ENCODE measurements at regions not wholly inside any gene's neighbourhood (a gene's known extent, or its start where the extent isn't known, plus 50 kb on each side); places are given as distances from the start of the nearest gene placed in this dataset.
A peak's percentile ranks its signal among the peaks of the same experiment; 100 is the strongest.

DNA sequence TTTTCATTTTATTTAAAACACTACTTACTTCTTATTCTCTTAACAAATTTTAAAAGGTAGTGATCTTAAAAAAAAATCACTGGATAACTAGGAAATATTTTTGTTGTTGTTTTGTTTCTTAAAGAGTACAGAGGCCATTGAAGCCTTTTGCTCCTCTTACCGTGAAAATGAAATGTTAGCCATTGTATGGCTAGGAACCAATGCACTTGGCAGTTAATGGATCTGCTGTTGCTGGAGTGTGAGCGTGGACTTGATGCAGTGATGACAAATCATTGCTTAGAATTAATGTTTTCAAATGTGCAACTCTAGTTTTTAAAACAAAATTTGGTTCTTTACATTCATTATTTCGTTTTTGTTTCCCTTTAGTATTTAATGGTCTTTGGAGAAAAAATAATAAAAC, 162.3 kb downstream of the HAUS1 start:
- DNase-seq, result no peak

GRCh38 chr18:46268671-46269070, 164.5 kb downstream of the HAUS1 start:
- DNase-seq, result no peak

GRCh38 chr18:46269275-46269674, 165.1 kb downstream of the HAUS1 start:
- DNase-seq, result no peak

- DNase-seq, result no peak
Observed at GRCh38 chr18:46271488-46271887, 167.3 kb downstream of the HAUS1 start.

- DNase-seq, result no peak
Observed at GRCh38 chr18:46273861-46274260, 169.7 kb downstream of the HAUS1 start.

DNA sequence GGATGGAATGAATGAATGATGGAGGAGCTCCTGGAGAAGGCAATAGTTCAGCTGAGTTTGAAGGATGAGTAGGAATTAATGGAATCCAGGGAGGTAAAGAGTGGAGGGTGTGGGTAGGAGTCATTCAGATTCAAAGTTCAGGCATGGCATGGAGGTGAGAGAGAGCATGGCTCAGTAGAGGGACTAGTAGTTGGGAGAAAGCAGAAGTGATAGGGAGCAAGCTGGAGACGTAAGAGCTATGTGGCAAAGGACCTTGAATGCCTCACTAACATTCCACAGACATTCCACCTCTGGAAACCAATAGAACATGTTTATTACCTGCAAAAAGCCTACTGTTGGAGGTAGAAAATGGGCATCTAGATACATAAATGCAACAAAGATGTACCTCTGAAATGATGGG, 170.1 kb downstream of the HAUS1 start:
- no peak for DNase-seq

- no peak for DNase-seq
Observed at GRCh38 chr18:46275370-46275769, 171.2 kb downstream of the HAUS1 start.

- DNase-seq, result no peak
Observed at GRCh38 chr18:46276748-46277147, 172.6 kb downstream of the HAUS1 start.

- peak; percentile 83 for DNase-seq
Observed at GRCh38 chr18:46278481-46279465, 174.6 kb downstream of the HAUS1 start.

- DNase-seq, result no peak
Observed at GRCh38 chr18:46279673-46280072, 175.5 kb downstream of the HAUS1 start.

DNA sequence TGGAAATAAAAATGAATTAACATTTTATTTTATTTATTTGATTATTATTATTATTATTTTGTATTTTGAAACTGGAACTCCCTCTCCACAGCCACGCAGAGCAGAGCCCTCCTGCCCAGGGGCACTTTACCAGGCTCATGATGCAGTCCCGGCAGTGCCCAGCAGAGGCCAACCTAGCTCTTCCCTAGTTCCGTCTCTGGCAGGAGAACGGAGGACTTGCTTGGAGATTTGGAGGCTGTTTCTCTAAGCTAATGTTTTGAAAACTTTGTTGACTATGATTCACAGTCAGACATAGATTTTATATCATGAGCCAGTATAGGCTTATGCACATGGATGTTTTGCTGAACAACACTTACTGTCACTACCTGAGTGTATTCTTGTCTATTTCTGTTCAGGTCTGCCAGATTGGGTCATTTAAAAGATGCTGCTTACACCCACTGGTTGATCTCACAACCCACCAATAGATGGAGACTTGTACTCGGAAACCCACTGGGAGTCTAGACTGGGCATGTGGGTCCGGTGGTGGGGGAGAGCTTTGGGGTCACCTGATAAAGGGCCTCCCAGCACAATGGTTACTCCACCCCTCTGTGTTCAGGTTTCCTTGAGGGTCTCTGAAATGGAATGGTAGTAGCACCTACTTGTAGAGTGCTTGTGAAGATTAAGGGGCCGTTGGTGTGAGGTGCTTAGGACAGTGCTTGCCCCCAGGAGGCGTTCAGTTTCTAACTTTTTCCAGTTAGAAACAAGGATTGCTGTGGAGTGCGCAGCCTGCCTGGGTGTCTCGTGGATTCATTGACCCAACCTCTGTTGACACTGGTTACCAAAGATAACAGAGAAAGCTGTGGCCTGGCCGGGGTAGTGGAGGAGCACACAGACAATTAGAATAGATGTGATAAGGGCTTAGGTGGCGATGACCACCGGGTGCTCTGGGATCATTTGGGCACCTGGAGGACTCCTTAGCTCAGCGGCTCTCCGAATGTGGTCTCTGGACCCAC, 177.3 kb downstream of the HAUS1 start:
- peak; percentile 77 for DNase-seq

- no peak for DNase-seq
Observed at GRCh38 chr18:46282177-46282570, 178.0 kb downstream of the HAUS1 start.

GRCh38 chr18:46282646-46283045, 178.5 kb downstream of the HAUS1 start:
- no peak for DNase-seq

DNA sequence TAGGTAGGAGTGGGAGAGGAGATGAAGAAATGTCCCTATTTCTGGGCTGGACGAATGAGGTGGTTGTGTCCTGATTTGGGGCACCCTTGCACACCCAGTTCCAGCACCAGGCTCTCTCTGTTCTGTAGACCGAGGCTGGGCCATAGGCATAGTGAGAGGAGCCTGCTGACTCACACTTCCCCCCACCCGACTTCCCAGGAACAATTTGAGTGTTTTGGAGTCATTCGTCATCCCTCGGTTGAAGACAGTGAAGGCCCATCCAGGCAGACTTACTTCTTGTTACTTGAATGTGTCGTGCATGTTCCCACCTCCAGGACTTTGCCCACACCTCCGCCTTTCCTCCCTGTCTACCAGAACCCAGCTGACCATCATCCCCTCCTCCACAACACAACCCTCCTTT, 179.1 kb downstream of the HAUS1 start:
- peak; percentile 54 for DNase-seq

DNA sequence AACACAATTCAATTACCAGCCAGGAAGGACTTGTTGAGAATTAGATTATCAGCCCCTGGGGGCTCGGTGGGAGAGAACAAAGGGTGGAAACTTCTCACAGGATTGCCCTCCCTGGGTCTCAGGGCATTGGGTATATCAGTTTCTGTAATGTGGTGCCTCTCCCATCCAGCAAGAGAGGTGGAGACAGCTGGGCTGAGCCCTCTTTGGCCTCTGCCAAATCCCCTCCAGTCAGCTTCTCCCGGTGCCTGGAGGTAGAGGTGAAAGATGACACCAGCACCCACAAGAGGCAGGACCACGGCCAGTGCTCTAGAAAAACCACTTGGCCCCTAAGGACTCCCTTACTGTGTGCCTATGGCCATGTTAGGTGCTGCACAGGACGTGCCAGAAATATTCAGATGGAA, 179.7 kb downstream of the HAUS1 start:
- no peak for DNase-seq

- DNase-seq, result no peak
Observed at GRCh38 chr18:46289463-46289862, 185.3 kb downstream of the HAUS1 start.

DNA sequence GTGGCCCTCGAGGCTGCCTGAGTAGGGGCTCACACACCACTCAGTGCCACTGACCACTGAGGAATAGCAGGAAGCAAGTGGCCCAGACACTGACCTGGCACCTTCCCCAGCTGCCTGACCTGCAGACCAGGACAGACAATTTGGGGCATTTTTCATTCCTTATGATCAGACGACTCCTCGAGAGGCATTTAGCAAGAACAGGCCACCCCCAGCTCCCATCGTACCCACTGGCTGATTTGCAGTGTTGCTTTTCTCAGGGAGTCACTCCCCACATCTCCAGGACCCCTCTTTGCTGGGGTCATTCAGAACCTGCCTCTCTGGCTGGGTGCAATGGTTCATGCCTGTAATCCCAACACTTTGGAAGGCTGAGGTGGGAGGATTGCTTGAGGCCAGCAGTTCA, 185.7 kb downstream of the HAUS1 start:
- no peak for DNase-seq

DNA sequence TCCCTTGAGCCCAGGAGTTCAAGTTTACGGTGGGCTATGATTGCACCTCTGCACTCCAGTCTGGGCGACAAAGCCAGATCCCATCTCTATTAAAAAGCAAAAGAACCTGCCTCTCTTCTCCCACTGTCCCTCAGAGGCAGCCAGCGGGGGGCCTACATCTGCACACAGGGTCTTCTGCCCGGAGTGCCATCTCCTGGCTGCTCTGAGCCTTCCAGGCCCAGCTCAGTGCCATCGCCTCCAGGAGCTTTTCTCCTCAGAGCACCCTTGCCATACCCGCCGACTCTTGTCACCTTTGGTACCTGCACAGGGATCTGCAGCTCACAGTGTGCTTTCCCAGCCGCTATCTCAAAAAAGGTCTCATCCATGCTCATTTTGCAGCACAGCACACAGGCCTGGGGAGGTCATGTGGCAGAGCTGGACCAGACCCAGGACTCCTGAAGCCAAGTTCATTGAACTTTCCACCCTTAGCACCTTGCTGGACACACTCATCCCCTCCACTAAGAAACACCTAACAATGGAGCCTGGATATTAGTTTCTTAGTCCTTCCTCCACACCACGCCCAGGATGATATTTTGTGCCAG, 186.3 kb downstream of the HAUS1 start:
- DNase-seq, result no peak

- no peak for DNase-seq
Observed at GRCh38 chr18:46291149-46291548, 187.0 kb downstream of the HAUS1 start.

DNA sequence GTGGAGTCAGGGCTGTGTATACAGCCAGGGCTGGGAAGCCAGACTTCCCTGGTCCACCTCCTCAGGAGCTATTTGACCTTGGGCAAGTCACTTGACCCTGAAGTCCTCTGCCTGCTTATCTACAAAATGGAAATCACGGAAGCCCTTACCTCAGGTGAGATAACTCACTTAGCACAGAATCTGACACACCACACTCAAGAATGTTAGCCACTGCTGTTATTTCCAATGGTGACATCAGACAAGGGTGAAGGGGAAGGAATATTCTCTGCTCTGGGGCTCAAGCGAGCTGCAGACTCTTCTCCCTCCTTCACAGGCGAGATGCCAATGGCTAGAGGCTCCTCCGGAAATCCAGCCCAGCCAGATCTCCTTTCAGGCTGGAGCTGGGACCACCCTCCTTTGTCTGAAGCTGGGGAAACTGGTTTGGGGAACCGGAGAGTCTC, 189.6 kb downstream of the HAUS1 start:
- no peak for DNase-seq

DNA sequence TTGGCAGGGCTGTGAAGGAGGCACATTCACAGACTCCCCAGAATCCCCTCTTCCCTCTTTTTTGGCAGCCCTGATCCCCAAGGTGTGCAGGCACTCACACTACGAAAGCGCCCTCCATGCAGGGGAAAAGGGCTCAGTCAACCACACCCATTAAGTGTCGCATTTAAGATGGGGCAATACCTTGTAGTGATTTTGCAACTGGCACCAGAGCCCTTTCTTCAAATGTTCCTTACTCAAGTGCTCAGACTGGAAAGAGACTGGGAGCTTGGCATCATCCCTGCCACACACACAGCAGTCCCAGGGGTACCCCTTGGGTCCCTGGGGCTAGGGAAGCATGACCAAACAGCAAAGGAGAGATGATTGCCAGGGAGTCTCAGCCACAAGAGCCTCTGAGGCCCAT, 190.1 kb downstream of the HAUS1 start:
- no peak for DNase-seq

GRCh38 chr18:46294751-46295150, 190.6 kb downstream of the HAUS1 start:
- no peak for DNase-seq

- DNase-seq, result no peak
Observed at GRCh38 chr18:46295416-46295815, 191.2 kb downstream of the HAUS1 start.

Measured in fibroblast of skin of back (primary cell).